ENCODE measurements at regions not wholly inside any gene's neighbourhood (a gene's known extent, or its start where the extent isn't known, plus 50 kb on each side); places are given as distances from the start of the nearest gene placed in this dataset.

DNA sequence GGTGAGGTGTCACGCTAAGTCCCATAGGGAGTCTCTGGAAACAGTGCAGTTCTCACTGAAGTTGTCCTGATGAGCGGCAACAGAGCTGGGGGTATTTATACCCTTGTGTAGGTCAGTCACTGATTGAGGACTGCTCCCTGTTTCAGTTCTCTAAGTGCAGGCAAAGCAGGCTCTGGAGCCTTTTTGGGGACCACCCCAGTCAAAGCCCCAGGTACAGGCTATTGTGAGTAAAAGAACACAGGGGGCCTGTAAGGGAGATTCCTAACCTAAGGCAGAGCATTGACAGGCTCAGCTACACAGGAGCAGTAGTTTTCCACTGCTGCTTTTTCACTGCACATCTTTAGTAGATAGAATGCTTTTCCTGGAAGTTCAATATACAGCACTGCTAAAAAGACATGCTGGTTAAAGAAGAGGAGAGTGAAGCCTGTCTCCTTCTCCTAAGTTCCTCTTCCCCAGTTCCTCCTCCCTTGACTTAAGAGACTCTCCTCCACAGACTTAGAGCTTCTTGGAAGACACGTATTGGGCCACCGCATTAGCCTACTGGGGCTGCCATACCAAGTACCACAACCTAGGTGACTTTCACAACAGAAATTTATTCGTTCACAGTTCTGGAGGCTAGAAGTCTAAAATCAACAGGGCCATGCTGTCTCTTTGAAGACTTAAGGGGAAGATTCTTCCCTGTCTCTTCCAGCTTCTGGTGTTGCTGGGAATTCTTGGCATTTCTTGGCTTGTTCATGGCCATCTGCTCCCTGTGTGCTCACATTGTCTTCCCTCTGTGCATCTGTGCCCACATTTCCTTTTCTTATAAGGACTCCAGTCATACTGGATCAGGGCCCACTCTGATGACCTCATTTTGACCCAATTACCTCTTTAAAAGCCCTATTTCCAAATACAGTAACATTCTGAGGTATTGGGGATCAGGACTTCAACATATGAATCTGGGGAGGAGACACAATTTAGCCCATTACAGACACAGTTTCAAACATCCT, 221.0 kb downstream of the ESM1 start:
- no peak overlapping the region for H3K4me3 Mint-ChIP-seq
- no peak overlapping the region for H3K27ac Mint-ChIP-seq
- no peak for DNase-seq
- peaks cover 12% of the 10 kb centered on the region for H3K4me1 Mint-ChIP-seq (ENCODE audit: low read depth)
- no peak for ATAC-seq (replicated peaks in 1 of 2)
- H3K36me3 Mint-ChIP-seq (ENCODE audit: insufficient read depth in 2 of 2): no peaks in the 10 kb centered on the region
- no peaks in the 10 kb centered on the region for H3K27me3 Mint-ChIP-seq (ENCODE audit: low read depth)
- no peaks in the 10 kb centered on the region for H3K9me3 Mint-ChIP-seq

DNA sequence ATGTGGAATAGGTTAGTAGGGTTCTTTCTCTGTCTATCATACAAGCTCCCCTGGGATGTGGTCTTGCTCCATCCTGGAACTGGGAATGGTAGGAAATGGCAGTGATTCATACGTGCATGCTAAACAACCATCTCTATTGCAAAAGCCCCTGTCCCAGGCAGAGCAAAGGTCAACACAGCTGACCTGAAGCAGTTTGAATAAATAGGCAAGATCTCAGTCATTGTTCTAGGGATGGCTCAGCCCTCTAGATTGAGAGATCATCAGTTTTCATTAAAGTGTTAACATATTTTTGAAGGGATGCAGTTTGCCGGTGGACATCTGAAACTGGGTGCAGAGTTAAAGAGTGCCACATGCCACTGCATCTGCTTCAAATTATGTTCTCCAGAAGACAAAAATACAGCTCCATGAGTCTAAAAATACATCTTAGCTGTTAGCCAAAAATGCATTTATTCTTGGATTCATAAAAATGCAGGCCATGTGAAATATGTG, 224.1 kb downstream of the ESM1 start:
- Mint-ChIP-seq H3K36me3 (ENCODE audit: insufficient read depth in 2 of 2) (no peaks in the 10 kb centered on the region), H3K27me3 (ENCODE audit: low read depth) (no peaks in the 10 kb centered on the region), H3K4me1 (ENCODE audit: low read depth) (peaks cover 23% of the 10 kb centered on the region), H3K9me3 (no peaks in the 10 kb centered on the region), H3K27ac (no peak overlapping the region), H3K4me3 (no peak overlapping the region)
- ATAC-seq (replicated peaks in 1 of 2) (no peak), DNase-seq (no peak)

DNA sequence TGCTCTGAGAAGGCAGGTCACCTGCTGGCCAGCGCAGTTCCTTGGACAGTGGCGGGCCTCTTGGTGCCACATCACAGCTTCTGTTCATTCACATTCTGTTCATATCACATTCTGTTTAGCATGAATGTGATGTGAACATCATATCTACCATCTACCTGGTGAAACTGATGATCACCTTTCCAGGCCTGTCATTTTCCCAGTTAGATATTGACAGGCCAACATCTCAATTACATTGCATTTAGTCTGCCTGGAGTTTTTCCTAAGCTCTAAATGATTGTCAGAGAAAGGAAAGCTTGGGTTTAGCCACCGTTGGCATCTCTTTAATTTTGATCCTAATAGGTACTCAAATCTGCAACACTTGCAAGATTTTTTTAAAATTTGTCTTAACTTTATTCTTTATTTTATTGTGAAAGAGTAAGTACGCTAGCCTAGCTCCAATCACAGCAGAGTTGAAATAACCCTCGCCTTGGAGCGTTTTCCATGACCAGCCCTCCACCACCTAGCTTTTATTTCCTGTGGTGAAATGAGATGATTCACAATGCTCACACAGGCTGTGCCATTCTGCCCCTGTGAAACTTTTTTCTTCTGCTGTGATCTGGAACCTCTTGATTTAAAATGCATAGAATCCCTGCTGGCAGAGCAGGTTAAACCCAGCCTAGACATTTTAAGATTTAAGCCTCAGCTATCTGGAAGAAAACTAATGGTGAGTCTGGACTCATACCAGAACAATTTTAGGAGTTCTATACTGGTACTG, 225.0 kb downstream of the ESM1 start:
- no peak for DNase-seq
- Mint-ChIP-seq H3K36me3 (ENCODE audit: insufficient read depth in 2 of 2) (no peaks in the 10 kb centered on the region), H3K9me3 (peaks cover 0 to 5% of the 10 kb centered on the region in 2 donors), H3K27me3 (ENCODE audit: low read depth) (no peaks in the 10 kb centered on the region), H3K4me1 (ENCODE audit: low read depth) (peaks cover 31% of the 10 kb centered on the region), H3K4me3 (no peak overlapping the region), H3K27ac (no peak overlapping the region)
- ATAC-seq (replicated peaks in 1 of 2): no peak

DNA sequence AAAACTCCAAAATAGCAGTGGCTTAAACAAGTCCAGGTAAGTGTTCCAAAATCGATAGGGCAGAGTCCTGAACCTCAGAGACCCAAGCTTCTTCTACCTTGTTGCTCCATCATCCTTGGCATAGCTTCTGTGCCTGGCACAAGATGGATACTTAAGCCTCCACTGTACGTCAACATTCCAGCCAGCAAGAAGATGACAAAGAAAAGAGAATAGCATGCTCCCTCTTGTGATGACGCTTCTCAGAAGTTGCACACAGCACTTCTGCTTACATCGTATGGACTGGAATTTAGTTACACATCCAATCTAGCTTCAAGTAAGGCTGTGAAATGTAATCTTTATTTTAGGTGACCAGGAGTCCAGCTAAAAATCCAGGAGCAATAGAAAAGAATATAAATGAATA, 227.4 kb downstream of the ESM1 start:
- H3K27ac Mint-ChIP-seq: no peak overlapping the region
- H3K36me3 Mint-ChIP-seq (ENCODE audit: insufficient read depth in 2 of 2): no peaks in the 10 kb centered on the region
- DNase-seq (no peak), ATAC-seq (replicated peaks in 1 of 2) (no peak)
- H3K4me3 Mint-ChIP-seq: no peak overlapping the region
- no peaks in the 10 kb centered on the region for H3K27me3 Mint-ChIP-seq (ENCODE audit: low read depth)
- H3K9me3 Mint-ChIP-seq: peaks cover 0 to 5% of the 10 kb centered on the region in 2 donors
- H3K4me1 Mint-ChIP-seq (ENCODE audit: low read depth): peaks cover 35% of the 10 kb centered on the region

DNA sequence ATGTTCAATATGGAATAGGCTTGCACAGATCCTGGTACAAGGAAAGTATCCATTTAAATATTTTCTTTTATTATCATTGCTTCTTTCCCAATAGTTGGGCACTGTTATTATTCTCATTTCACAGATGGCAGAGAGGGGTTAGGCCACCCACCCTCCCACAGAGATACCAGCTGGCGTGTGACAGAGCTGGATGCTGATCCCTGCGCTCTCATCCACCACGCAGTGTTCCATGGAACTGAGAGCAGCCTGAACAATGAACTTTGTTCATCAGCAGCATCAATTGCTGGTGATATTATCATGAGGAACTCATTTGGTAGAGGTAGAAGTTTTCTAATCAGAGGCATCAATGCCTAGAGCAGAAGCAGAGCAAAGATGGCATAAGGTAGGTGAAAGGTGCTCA, 227.9 kb downstream of the ESM1 start:
- ATAC-seq (replicated peaks in 1 of 2): no peak
- peaks cover 38% of the 10 kb centered on the region for H3K4me1 Mint-ChIP-seq (ENCODE audit: low read depth)
- H3K27me3 Mint-ChIP-seq (ENCODE audit: low read depth): no peaks in the 10 kb centered on the region

DNA sequence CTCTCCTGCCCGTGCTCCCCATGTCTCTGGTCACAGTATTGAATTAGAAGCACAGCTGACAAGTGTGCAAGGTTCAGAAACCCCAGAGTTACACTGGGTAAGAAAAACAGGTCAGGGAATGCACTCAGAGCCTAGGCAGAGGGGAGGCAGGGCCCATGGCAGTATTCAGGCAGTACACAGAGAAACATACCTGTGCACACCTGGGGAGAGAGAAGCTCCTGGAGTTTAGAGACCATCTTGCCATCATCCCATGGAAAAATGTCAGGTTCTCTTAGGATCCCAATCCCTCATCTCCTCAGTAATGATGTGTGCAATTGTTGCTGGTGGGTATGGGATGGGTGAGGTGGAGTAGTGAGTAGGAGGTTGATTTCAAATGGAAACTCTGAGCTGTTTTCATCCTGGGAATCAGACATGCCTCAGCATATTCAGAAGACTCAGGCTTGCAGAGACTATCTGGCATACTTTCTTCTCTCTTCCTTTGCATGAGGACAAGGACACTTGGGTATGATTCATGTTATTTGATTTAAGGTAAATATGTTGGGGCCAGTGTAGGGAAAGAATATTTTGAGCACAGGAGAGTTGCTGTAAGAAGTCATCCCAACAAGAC, 228.5 kb downstream of the ESM1 start:
- Mint-ChIP-seq H3K36me3 (ENCODE audit: insufficient read depth in 2 of 2) (no peaks in the 10 kb centered on the region), H3K27ac (no peak overlapping the region), H3K9me3 (peaks cover 0 to 5% of the 10 kb centered on the region in 2 donors), H3K27me3 (ENCODE audit: low read depth) (no peaks in the 10 kb centered on the region), H3K4me1 (ENCODE audit: low read depth) (peaks cover 38% of the 10 kb centered on the region), H3K4me3 (no peak overlapping the region)
- DNase-seq: no peak
- no peak for ATAC-seq (replicated peaks in 1 of 2)

More for the DNA sequence above, 227.9 kb downstream of the ESM1 start:
- no peak overlapping the region for H3K27ac Mint-ChIP-seq
- DNase-seq: no peak
- H3K9me3 Mint-ChIP-seq: peaks cover 0 to 5% of the 10 kb centered on the region in 2 donors
- H3K4me3 Mint-ChIP-seq: no peak overlapping the region
- no peaks in the 10 kb centered on the region for H3K36me3 Mint-ChIP-seq (ENCODE audit: insufficient read depth in 2 of 2)

DNA sequence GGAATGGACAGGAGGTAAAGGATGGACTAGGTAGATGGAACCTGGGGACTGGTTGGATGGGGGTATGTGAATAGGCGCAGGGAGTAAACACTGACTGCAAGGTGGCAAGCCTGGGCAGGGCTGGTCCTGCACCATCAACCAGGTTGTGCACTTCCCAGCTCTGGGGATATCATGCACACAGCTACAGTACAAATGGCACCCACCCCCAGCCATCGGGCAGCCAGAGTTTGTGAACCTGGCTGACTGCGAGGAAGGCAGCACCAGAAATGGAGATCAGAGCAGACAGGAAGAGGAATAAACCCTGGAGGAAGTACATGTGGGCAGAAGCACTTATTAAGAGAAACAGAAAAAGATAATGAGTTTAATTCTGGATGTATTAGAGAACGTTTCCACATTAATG, 229.1 kb downstream of the ESM1 start:
- Mint-ChIP-seq H3K36me3 (ENCODE audit: insufficient read depth in 2 of 2) (no peaks in the 10 kb centered on the region), H3K9me3 (peaks cover 0 to 5% of the 10 kb centered on the region in 2 donors), H3K27ac (no peak overlapping the region), H3K4me1 (ENCODE audit: low read depth) (peaks cover 37% of the 10 kb centered on the region), H3K27me3 (ENCODE audit: low read depth) (no peaks in the 10 kb centered on the region), H3K4me3 (no peak overlapping the region)
- ATAC-seq (replicated peaks in 1 of 2) (no peak), DNase-seq (no peak)

DNA sequence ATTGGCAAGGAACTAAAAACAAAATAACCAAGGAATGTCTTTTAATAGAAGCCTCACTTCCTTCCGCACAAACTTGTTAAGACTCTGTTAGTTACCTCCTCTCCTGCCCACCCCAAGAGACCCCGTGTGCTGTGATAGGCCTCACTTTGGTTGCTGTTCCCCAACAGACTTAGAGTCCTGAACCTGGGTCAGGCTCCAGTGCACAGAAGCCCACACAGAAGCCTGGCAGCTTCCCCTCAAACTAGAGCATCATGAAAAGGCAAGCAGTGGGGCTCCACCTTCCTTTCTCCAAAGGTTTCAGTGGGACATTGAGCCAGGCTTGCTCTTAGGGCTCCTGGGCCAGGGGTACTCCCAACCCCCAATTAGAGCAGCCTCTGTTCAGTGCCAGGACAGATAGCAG, 230.5 kb downstream of the ESM1 start:
- ATAC-seq (replicated peaks in 1 of 2) (no peak), DNase-seq (no peak)
- H3K4me3 Mint-ChIP-seq: no peak overlapping the region
- peaks cover 0 to 8% of the 10 kb centered on the region in 2 donors for H3K9me3 Mint-ChIP-seq
- H3K27ac Mint-ChIP-seq: no peak overlapping the region
- H3K27me3 Mint-ChIP-seq (ENCODE audit: low read depth): no peaks in the 10 kb centered on the region
- H3K4me1 Mint-ChIP-seq (ENCODE audit: low read depth): peaks cover 27% of the 10 kb centered on the region
- H3K36me3 Mint-ChIP-seq (ENCODE audit: insufficient read depth in 2 of 2): no peaks in the 10 kb centered on the region

DNA sequence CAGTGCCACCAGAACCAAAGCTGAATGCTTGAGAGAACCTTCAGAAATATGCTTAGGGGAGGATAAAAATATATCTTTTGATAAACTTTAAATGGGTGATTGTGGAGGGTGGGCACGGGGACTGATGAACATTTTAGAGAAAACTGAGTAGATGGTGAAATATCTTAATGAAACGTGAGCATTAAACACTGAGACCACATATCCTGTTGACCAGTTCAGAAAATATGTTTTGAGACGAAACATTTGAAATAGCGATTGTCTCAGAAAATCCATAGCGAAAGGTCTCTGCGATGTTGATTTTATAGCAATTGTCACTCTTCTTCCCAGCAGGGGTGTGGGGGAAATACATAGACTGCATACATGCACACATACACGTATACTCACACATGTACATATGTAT, 231.0 kb downstream of the ESM1 start:
- no peak for ATAC-seq (replicated peaks in 1 of 2)
- Mint-ChIP-seq H3K27ac (no peak overlapping the region), H3K9me3 (peaks cover 0 to 8% of the 10 kb centered on the region in 2 donors), H3K4me1 (ENCODE audit: low read depth) (peaks cover 27% of the 10 kb centered on the region), H3K36me3 (ENCODE audit: insufficient read depth in 2 of 2) (no peaks in the 10 kb centered on the region), H3K27me3 (ENCODE audit: low read depth) (no peaks in the 10 kb centered on the region), H3K4me3 (no peak overlapping the region)
- no peak for DNase-seq

DNA sequence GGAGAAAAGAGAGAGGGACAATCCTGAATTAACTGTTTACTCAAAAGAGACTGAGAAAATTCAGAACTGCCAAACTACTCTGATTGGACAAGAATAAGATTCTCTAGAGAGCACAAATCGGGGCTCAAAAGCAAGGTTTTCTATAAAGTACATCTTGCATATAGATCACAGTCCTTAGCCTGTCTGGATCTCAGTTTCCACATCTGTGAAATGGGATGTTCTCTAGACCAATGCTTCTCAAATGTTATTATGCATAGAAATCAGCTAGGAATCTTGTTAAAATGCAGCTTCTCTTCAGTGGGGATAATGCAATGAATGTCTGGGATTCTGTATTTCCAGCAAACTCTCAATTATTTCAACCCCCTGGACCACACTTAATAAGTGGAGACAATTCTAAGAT, 231.6 kb downstream of the ESM1 start:
- Mint-ChIP-seq H3K27me3 (ENCODE audit: low read depth) (no peaks in the 10 kb centered on the region), H3K4me1 (ENCODE audit: low read depth) (peaks cover 27% of the 10 kb centered on the region), H3K36me3 (ENCODE audit: insufficient read depth in 2 of 2) (no peaks in the 10 kb centered on the region), H3K27ac (no peak overlapping the region), H3K9me3 (peaks cover 0 to 8% of the 10 kb centered on the region in 2 donors), H3K4me3 (no peak overlapping the region)
- DNase-seq (no peak), ATAC-seq (replicated peaks in 1 of 2) (no peak)

DNA sequence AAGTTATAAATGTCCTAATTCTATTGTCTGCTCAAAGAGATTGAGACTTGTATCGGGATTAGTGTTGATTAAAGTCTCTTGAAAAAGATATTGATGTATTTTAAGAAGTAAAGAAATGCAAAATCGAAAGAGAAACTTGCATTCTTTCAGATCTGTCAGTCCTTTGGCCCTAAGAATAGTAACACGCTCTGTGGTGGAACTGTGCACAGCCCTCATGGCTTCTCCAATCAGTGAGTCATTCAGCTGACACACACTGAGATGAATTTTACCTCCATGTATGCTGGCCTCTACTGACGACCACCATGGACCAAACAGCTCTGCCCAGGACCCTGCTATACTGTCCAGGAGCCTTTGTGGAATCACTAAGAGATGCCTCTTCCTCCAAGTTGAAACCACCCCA, 232.4 kb downstream of the ESM1 start:
- Mint-ChIP-seq H3K4me3 (no peak overlapping the region), H3K36me3 (ENCODE audit: insufficient read depth in 2 of 2) (no peaks in the 10 kb centered on the region), H3K4me1 (ENCODE audit: low read depth) (peaks cover 27% of the 10 kb centered on the region), H3K9me3 (peaks cover 0 to 8% of the 10 kb centered on the region in 2 donors), H3K27me3 (ENCODE audit: low read depth) (no peaks in the 10 kb centered on the region), H3K27ac (no peak overlapping the region)
- DNase-seq: peak in 1 of 2 donors; percentile 8
- ATAC-seq (replicated peaks in 1 of 2): peak in 1 of 2 donors; percentile 72

DNA sequence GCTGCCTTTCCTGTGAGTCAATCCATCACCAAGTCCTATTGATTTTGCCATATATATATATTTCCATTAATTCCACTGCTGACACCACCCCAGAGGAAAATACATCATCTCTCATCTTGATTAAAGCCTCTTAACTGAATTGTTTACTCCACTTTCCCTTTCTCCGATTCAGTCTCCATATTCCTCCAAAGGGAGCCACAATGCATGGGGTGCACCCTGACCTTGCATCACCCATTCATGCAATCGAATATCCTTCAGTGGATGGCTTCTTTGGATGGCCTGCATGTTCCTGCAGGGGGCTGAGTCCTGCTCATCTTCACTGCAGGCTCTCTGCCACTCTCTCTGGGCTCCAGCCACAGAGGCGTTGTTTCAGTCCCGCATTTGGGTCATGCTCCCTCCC, 231.0 kb downstream of the SNX18 start:
- Mint-ChIP-seq H3K27me3 (ENCODE audit: low read depth) (no peaks in the 10 kb centered on the region), H3K36me3 (ENCODE audit: insufficient read depth in 2 of 2) (no peaks in the 10 kb centered on the region), H3K4me3 (no peak overlapping the region), H3K27ac (no peak overlapping the region), H3K4me1 (ENCODE audit: low read depth) (peaks cover 22% of the 10 kb centered on the region), H3K9me3 (peaks cover 0 to 3% of the 10 kb centered on the region in 2 donors)
- DNase-seq: no peak
- ATAC-seq (replicated peaks in 1 of 2): no peak

All from activated T-cell treated with anti-CD3 and anti-CD28 coated beads, Interleukin-2, amount 50 U/mL, for 72 hours (primary cell).